Neural cell (in vitro differentiated cells): ENCODE measurements at regions not wholly inside any gene's neighbourhood (a gene's known extent, or its start where the extent isn't known, plus 50 kb on each side); places are given as distances from the start of the nearest gene placed in this dataset.

Experiments
- H2AFZ ChIP-seq: fragments of 200-600, 300-800 bp; sonication (generic), shearing (Covaris generic); 2 replicates; pipeline ENCODE4 v1.6.0; 2014; ENCODE audit warnings: low read depth, mild to moderate bottlenecking, antibody characterized with exemption, low read length, moderate library complexity
- H3F3A ChIP-seq: fragments of 200-600 bp; shearing (Covaris generic); 2 replicates; pipeline ENCODE4 v1.6.1; 2016; ENCODE audit warnings: mild to moderate bottlenecking, moderate library complexity, mixed read lengths, antibody characterized with exemption, low read length; ENCODE audit not compliant: insufficient read depth, poor library complexity, severe bottlenecking
- H3K27ac ChIP-seq: fragments of 200-600, 300-800 bp; sonication (generic), shearing (Covaris generic); 2 replicates; pipeline ENCODE4 v1.5.1; 2014; ENCODE audit warnings: mild to moderate bottlenecking, low read length, moderate library complexity
- H3K27me3 ChIP-seq: fragments of 300-800, 200-600 bp; sonication (generic), shearing (Covaris generic); 2 replicates; pipeline ENCODE4 v1.6.0; 2014; ENCODE audit warnings: mild to moderate bottlenecking, low read depth, low read length, moderate library complexity; ENCODE audit not compliant: insufficient read depth
- H3K36me3 ChIP-seq: fragments of 300-800, 200-600 bp; sonication (generic), shearing (Covaris generic); 2 replicates; pipeline ENCODE4 v1.5.1; 2014; ENCODE audit warnings: mild to moderate bottlenecking, antibody characterized with exemption, low read length, moderate library complexity; ENCODE audit not compliant: insufficient read depth
- H3K4me2 ChIP-seq: fragments of 300-800, 200-600 bp; sonication (generic), shearing (Covaris generic); 2 replicates; pipeline ENCODE4 v1.6.0; 2014; ENCODE audit warnings: mild to moderate bottlenecking, low read length
- H3K4me3 ChIP-seq: fragments of 300-800, 200-600 bp; sonication (generic), shearing (Covaris generic); 2 replicates; pipeline ENCODE4 v1.5.1; 2014; ENCODE audit warnings: mild to moderate bottlenecking, low read length, moderate library complexity
- H3K79me2 ChIP-seq: fragments of 200-600 bp; shearing (Covaris generic); replicated peaks from 2 replicates; pipeline ENCODE4 v1.6.0; 2014; ENCODE audit warnings: mild to moderate bottlenecking, low read length, moderate library complexity; ENCODE audit not compliant: insufficient read depth
- H3K9ac ChIP-seq: fragments of 300-800, 200-600 bp; sonication (generic), shearing (Covaris generic); 2 replicates; pipeline ENCODE4 v1.6.1; 2016; ENCODE audit warnings: mild to moderate bottlenecking, low read length, mixed read lengths
- H3K9me2 ChIP-seq: fragments of 200-600 bp; shearing (Covaris generic); 2 replicates; pipeline ENCODE4 v1.6.1; 2016; ENCODE audit warnings: mild to moderate bottlenecking, low read length, mixed read lengths; ENCODE audit not compliant: insufficient read depth
- H3K9me3 ChIP-seq: fragments of 200-600, 300-800 bp; sonication (generic), shearing (Covaris generic); 2 replicates; pipeline ENCODE4 v1.6.1; 2016; ENCODE audit warnings: mild to moderate bottlenecking, mixed run types, low read length, moderate library complexity, mixed read lengths
- H4K20me1 ChIP-seq: fragments of 200-600 bp; shearing (Covaris generic); 2 replicates; pipeline ENCODE4 v1.6.1; 2016; ENCODE audit warnings: mild to moderate bottlenecking, mixed run types; ENCODE audit not compliant: insufficient read depth
- EP300 ChIP-seq: fragments of 450-650 bp; conservative IDR thresholded peaks from 2 replicates; pipeline ENCODE4 v1.6.1; 2014; ENCODE audit warnings: antibody characterized with exemption, mild to moderate bottlenecking, moderate library complexity; ENCODE audit not compliant: poor library complexity, severe bottlenecking
- EZH2 ChIP-seq: fragments of 200-600, 300-800 bp; shearing (Covaris generic), sonication (generic); IDR thresholded peaks from 2 replicates; pipeline ENCODE4 v1.6.1; 2014; ENCODE audit warnings: antibody characterized with exemption, low read length, borderline replicate concordance, mild to moderate bottlenecking; ENCODE audit not compliant: insufficient read depth, poor library complexity, severe bottlenecking
- MXI1 ChIP-seq: fragments of 450-650 bp; conservative IDR thresholded peaks from 2 replicates; pipeline ENCODE4 v1.6.1; 2014; ENCODE audit warnings: antibody characterized with exemption, mild to moderate bottlenecking; ENCODE audit not compliant: poor library complexity, severe bottlenecking
- POLR2AphosphoS5 ChIP-seq: IDR thresholded peaks from 2 replicates; pipeline ENCODE4 v1.6.1; 2012
- RAD21 ChIP-seq: fragments of 450-650 bp; conservative IDR thresholded peaks from 2 replicates; pipeline ENCODE4 v1.6.1; 2014; ENCODE audit warnings: antibody characterized with exemption, mild to moderate bottlenecking, moderate library complexity
- SMC3 ChIP-seq: fragments of 450-650 bp; conservative IDR thresholded peaks from 2 replicates; pipeline ENCODE4 v1.6.1; 2014; ENCODE audit warnings: antibody characterized with exemption, mild to moderate bottlenecking, moderate library complexity; ENCODE audit not compliant: poor library complexity
- TAF1 ChIP-seq: IDR thresholded peaks from 2 replicates; pipeline ENCODE4 v1.6.1; 2012; ENCODE audit warnings: low read depth
- TF ChIP-seq, protein P1 (sequence below): fragments of 450-650 bp; IDR thresholded peaks from 2 replicates; pipeline ENCODE4 v1.5.1; 2014; ENCODE audit warnings: antibody characterized with exemption, mild to moderate bottlenecking, moderate library complexity; ENCODE audit not compliant: poor library complexity, severe bottlenecking
- TF ChIP-seq, protein P2 (sequence below): IDR thresholded peaks from 2 replicates; pipeline ENCODE4 v1.6.1; 2012; ENCODE audit warnings: borderline replicate concordance

DNA sequence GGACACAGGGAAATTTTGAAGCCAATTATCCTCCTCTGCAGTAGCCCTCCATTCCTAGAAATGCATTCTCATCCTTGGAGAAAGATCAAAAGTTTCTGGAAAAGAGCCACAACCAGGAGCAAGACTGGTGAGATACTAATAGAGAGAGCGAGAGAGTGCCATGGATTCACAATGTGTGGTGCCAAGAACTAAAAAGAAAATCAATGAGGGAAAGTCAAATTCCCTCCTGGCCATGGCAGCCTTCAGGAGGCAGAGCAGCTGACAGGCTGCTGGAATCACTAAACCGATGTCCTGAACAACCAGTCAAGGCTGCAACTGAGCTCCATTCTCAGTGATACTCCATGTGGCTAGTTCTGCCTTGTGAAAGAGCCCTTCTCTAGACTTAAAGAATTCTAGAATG is 561.0 kb downstream of the SOX6 start:
- H3K9me2 ChIP-seq: no peaks in the 10 kb centered on the region
- H3K9me3 ChIP-seq: no peaks in the 10 kb centered on the region
- H3K4me3 ChIP-seq: no peak overlapping the region
- no peaks in the 10 kb centered on the region for H4K20me1 ChIP-seq
- no peaks in the 10 kb centered on the region for H3K79me2 ChIP-seq
- no peak overlapping the region for H3K27ac ChIP-seq
- no peak for TF ChIP-seq TAF1
- no peak for TF ChIP-seq EP300
- no peak for TF ChIP-seq RAD21
- TF ChIP-seq, protein P1, sequence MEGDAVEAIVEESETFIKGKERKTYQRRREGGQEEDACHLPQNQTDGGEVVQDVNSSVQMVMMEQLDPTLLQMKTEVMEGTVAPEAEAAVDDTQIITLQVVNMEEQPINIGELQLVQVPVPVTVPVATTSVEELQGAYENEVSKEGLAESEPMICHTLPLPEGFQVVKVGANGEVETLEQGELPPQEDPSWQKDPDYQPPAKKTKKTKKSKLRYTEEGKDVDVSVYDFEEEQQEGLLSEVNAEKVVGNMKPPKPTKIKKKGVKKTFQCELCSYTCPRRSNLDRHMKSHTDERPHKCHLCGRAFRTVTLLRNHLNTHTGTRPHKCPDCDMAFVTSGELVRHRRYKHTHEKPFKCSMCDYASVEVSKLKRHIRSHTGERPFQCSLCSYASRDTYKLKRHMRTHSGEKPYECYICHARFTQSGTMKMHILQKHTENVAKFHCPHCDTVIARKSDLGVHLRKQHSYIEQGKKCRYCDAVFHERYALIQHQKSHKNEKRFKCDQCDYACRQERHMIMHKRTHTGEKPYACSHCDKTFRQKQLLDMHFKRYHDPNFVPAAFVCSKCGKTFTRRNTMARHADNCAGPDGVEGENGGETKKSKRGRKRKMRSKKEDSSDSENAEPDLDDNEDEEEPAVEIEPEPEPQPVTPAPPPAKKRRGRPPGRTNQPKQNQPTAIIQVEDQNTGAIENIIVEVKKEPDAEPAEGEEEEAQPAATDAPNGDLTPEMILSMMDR: no peak
- TF ChIP-seq EZH2: no peak
- no peak for TF ChIP-seq SMC3
- no peak for TF ChIP-seq MXI1
- TF ChIP-seq, protein P2, sequence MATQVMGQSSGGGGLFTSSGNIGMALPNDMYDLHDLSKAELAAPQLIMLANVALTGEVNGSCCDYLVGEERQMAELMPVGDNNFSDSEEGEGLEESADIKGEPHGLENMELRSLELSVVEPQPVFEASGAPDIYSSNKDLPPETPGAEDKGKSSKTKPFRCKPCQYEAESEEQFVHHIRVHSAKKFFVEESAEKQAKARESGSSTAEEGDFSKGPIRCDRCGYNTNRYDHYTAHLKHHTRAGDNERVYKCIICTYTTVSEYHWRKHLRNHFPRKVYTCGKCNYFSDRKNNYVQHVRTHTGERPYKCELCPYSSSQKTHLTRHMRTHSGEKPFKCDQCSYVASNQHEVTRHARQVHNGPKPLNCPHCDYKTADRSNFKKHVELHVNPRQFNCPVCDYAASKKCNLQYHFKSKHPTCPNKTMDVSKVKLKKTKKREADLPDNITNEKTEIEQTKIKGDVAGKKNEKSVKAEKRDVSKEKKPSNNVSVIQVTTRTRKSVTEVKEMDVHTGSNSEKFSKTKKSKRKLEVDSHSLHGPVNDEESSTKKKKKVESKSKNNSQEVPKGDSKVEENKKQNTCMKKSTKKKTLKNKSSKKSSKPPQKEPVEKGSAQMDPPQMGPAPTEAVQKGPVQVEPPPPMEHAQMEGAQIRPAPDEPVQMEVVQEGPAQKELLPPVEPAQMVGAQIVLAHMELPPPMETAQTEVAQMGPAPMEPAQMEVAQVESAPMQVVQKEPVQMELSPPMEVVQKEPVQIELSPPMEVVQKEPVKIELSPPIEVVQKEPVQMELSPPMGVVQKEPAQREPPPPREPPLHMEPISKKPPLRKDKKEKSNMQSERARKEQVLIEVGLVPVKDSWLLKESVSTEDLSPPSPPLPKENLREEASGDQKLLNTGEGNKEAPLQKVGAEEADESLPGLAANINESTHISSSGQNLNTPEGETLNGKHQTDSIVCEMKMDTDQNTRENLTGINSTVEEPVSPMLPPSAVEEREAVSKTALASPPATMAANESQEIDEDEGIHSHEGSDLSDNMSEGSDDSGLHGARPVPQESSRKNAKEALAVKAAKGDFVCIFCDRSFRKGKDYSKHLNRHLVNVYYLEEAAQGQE: no peak
- no peak for TF ChIP-seq POLR2AphosphoS5
- no peak overlapping the region for H3K9ac ChIP-seq
- H3K4me2 ChIP-seq: no peak overlapping the region
- no peak overlapping the region for H2AFZ ChIP-seq
- H3K27me3 ChIP-seq: no peaks in the 10 kb centered on the region
- no peaks in the 10 kb centered on the region for H3F3A ChIP-seq
- H3K36me3 ChIP-seq: no peaks in the 10 kb centered on the region

DNA sequence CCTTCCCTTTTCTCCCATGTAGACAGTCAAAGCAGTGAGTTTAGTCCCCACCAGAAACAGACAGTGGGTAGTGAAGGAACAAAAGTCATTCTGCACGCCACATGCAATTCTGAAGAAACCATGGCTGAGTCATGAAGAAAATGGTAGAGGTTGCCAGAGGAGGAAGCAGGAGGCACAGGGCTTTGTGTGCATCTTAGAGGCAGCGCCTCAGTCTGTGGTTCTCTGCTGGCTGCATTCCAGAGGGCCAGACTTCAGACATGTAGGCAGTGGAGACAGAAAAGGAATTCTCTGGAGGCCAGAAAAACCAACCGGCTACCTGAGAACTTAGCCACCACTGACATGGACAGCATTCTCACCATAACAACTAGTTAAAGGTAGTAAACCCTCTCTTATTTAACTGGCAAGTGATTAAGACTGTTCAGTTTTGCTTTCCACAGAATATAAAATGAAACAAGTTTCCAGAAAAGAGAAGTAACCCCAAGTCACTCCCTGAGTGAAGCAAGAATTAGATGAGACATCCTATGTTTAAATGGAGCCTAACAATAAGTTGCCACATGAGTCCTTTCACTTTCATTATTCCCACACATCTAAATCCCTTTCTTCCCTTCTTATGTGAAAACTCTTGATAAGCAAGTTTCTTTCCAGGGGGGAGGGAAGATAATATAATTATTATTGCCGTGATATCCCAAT is 556.1 kb downstream of the SOX6 start:
- TF ChIP-seq SMC3 (no peak), MXI1 (no peak)
- TF ChIP-seq, protein P2: no peak
- Histone ChIP-seq H3K27ac (no peak overlapping the region), H3F3A (no peaks in the 10 kb centered on the region), H3K79me2 (no peaks in the 10 kb centered on the region), H3K4me3 (no peak overlapping the region), H3K9ac (no peak overlapping the region), H3K9me2 (no peaks in the 10 kb centered on the region), H3K36me3 (no peaks in the 10 kb centered on the region), H3K27me3 (no peaks in the 10 kb centered on the region), H3K9me3 (no peaks in the 10 kb centered on the region), H4K20me1 (no peaks in the 10 kb centered on the region), H2AFZ (no peak overlapping the region), H3K4me2 (no peak overlapping the region)
